NCI-H524 (cell line): ENCODE measurements at regions not wholly inside any gene's neighbourhood (a gene's known extent, or its start where the extent isn't known, plus 50 kb on each side); places are given as distances from the start of the nearest gene placed in this dataset.

ENCODE experiments used
- DNase-seq, 2 experiments: peaks; one replicate each; lab custom pipeline; 2025; lab: John Stamatoyannopoulos, UW

DNA sequence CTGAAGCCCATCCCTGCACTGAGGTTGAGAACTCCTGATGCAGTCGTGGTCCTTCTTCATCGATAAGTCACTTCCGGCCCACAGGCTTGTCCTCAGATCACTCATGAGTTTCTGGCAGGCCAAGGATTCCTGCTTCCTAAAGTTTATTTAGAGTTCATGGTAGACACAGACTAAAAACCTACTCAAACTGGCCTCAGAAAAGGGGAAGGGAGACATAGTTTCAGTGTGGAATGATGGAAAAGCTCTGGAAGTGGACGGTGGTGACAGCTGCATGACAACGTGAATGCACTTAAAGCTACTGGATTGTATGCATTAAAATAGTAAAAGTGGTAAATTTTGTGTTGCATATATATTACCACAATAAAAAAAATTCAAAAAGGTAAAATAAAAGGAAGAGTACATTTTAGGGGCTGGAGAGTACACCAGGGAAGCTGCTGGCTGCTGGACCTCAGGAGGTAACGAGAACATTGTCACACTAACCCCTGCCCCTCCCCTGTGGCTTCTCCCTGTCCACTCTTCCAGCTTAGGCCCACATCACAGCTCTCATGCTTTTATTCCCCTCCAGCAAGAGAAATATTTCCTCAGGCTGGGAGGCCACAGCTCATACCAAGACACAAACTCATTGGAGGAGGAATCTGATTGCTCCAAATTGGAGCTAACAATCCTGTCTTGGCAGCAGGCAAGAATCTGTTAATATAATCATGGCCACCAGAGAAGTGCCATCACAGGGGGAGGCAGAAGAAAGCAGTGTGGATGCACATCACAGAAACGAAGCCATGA is 741.0 kb downstream of the UQCRFS1 start:
- DNase-seq, result no peak

DNA sequence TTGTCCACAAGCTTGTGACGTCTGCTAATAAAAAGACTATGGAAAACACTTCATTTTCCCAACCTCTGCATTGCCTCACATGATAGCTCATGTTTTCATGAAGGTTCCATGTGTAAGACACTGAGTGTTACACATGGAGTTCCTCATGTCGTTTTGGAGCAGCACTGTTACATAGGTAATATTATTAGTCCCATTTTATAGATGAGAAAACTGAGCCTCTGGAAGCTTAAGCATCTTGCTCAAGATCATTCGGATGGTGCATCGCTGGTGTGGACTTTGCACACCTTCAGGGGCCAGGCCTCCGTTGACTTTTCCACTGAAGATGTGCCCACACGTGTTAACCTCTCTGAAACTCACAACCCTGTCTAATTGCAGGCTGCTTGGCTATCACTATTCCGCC is 743.4 kb downstream of the UQCRFS1 start:
- no peak for DNase-seq

DNA sequence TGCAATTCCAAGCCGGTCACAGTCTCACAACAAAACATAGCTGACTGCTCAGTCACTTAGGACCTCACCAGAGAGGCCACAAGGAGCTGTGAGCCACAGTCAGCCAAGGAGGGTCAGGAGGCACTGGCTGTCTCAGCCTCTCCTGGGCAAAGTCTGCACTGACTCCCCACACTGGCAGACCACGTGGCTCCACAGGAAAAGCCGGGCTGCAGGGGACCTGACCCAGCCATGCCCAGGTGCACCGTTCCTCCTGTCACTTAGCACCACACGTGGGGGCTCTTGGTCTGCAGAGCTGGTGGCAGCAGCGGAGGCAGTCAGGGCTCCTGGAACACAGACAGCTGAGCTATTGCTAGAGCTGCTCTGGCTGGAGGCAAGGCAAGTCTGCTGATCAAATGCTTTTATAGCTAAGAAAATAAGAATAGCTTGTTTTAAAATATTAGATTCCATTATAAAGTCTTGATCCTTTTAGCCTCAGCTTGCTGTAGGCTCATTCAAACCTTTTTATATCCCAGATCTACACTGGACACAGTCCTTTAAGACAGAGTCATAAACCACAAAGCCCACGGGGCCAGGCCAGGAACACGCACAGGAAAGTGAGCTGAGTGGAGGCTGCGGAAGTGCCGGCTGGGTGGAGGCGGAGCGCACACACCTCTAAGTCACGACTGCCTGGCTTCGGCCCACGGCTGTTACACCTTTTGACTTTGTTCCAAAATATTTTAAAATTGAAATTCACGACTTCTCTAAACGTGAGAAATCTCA is 744.1 kb downstream of the UQCRFS1 start:
- no peak for DNase-seq

DNA sequence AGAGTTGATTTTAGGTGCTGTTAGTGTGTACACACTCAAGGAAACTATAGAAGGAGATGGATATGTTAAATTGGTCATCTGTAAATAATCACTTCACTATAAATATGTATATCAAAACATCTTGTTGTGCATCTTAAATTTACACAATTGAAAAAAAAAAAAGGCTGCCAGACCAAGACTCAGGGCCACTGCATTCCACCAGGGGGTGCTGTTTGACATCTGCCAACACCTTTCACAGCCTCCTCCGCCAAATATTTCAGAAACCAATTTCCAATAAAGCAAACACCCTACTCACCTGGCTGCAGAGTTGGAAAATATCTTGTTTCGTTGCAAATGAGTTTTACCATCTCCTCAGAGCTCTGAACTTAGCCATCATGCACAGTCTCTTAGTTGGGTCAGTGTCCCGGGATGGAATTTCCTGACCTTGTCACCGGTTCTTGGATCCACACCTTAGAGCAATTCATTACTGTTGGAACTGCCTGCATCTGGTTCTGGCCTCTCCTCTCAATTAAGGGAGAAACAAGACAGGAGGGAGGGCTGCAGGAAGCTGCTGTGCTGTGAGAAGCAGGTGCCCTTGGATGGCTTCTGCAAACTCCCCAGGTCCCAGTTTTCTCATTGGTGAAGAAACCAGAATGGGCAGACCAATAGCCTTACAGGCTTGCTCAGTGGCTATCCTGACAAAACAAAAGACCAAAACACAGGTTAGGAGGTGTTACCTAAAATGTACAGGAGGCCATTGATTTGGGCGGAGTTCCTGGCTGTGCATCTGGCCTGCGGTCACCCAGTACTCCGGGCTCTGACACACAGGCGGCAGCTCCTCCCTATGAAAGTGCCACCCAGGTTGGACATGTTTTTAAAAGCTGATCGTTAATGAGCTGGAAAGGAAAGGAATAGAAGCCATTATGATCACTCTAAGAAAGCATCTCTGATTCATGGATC is 746.6 kb downstream of the UQCRFS1 start:
- peak in 1 of 2 experiments; percentile 21 for DNase-seq

DNA sequence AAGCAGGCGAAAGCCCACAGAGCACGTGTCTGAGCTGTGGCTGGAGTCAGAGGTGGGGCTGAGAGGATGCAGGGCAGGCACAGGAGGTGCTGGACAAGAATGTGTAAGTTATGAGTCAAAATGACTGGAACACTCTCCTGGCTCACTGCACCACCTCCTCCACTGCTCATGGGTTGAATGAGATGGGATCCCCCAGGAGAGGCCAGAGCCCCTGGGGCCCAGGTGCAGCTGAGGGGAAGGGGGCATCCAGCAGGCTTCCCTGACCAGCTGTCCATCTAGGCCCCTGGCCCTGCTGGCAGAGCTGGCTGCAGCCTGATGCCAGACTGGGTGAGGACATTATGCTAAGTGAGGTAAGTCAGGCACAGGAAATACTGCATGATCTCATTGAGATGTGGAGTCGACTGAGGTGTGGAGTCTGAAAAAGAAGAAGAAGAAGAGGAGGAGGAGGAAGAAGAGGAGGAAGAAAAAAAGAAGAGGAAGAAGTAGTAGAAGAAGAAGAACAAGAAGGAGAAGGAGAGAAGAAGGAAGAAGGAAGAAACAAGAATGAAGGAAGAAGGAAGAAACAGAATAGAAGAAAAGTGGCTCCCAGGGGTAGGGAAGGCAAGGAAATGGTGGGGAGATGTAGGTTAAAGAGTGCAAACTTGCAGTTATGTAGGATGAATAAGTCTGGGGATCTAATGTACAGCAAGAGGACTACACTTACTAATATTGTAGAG is 747.4 kb downstream of the UQCRFS1 start:
- no peak for DNase-seq

DNA sequence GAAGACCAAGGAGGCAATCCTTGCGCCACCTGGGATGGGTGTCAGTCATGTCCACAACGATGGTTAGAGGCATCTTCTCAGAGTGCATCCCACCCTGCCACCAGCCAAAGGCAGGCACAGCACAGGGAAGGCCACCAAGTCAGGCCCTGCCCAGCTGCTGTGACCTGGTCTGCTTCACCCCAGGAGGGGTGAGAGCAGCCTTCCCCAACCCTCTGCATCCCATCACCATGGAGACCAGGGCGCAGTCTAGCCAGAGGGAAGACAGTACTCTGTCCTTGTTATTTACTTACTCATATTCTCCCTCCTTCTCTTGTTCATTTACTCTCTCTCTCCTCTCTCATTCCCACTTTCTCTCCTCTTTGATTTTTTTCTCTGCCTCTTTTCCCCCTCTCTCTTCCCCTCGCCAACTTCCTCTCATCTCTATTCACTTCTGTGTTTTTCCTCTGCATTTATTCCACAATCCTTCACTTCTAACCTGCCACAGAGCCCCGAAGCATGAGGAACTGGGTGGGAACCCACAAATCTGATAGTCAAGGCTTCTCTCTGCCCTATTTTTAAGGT is 749.4 kb downstream of the UQCRFS1 start:
- DNase-seq, result no peak

DNA sequence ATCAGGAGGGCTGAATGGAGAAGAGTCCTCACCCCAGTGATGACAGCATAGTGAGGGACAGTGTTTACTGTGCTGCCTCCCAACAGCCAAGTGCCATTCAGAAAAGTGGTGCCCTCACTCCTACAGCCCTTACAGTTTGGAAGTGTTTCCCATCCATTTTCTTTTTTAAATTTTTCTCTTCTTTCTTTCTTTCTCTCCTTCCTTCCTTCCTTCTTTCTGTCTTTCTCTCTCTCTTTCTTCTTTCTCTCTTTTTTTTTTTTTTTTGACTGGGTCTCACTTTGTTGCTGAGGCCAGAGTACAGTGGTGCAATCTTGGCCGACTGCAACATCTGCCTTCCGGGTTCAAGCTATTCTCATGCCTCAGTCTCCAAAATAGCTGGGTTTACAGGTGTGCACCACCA is 755.3 kb downstream of the UQCRFS1 start:
- no peak for DNase-seq

DNA sequence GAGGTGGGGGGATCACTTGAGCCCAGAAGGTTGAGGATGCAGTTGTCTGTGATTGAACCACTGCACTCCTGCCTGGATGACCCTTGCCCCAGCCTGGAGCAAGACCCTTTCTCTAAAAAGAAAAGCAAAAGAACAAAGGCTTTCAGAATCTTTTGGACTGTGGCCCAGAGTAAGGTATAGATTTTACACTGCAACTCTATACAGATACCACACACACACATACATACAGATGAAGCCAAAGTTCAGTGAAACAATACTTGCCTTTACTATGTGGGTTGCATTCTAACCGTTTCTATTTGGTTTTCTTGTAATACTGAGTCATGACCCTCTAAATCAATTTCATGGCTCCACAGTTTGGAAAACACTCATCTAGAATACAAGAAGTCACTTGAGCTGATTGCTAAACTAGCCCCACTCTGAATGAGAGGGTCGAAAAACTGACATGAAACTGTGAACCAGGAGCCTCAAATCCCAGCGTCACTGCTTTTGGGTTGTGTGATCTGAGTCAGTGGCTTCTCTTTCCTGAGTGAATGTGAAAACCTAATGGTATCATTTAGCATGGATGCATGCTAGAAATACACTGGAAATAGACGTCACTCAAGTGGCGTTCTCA is 756.1 kb downstream of the UQCRFS1 start:
- DNase-seq, result no peak

DNA sequence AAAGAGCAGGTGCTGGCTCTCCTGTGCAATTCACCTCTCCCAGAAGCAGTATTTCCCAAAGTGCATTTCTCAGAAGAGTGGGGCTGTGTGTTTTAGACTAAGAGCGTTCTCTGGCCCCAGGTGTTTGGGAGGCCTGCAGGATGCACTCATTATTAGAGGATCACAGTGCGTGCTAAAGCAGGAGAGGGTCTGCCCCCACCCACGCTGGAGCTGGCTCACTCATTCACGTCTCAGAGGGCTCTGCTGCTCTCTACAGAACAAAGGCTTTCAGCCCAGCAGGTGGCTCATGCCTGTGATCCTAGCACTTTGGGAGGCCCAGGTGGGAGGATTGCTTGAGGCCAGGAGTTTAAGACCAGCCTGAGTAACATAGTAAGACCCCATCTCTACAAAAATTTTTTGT is 756.7 kb downstream of the UQCRFS1 start:
- DNase-seq, result no peak

DNA sequence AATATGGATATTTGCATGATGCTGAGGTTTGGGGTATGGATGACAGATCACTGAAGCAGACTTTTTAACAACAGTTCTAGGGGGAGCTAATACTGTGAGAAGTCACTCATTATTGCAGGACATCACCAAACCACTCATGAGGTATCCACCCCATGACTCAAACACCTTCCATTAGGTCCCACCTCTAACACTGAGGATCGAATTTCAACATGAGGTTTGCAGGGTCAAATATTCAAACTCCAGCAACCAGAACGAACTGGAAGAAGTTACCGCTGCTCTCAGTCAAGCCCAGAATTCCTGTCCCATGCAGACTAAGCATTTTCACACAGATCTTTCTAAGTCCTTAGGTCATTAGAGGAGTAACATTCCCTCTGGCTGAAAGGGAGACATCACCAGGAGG is 758.9 kb downstream of the UQCRFS1 start:
- DNase-seq, result no peak

DNA sequence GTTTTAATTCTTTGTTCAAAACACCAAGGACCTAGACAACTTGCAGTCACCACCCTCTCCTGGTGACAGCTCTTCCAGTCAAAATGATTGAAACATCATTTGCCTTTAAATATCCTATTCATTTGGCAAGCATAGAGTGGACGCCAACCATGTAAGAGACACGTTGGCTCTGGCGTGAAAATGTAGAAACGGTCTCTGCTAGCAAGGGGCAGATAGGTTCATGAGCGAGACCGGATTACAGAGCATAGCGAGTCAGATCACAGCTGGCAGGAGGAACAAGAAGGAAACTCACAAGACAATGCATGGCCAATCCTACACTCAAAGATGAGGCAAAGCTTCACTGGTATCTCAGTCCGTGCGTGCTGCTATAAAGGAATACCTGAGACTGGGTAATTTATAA is 759.5 kb downstream of the UQCRFS1 start:
- no peak for DNase-seq

DNA sequence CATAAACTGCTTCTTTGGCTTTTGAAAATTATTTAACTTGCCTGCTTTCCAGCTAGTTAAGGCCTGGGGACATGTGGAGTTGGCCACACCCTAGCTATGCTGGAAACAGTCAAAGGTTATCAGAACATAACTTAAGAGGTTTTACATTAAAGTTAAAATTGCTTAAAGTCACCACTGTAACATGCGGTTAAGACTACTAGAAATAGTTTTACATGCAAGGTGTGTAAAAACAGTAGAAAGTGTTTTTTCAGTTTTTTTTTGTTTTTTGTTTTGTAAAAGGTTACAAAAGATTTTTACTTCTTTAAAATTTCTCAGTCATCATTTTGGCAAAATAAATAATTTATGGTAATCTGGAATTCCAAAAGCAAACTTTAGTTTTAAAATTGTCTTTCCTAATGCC is 763.1 kb downstream of the UQCRFS1 start:
- DNase-seq, result no peak

DNA sequence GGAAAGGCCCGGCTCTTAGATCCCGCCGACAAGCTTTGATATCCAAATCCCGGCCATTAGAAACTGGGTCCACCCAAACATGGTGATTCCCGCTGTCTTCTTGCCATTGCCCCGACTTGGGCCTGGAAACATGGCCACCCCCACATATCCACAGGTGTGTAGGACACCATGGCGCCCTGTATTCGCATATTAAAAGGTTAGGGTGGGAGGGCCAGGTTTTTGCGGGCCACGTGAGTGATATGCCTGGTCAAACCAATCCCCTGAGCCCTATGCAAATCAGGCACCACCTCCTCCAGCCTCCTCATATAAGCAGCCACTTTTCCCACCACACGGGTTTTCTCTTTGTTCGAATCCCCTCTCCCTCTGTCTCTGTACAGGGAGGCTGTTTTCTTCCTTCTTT is 766.4 kb downstream of the UQCRFS1 start:
- DNase-seq, result no peak

DNA sequence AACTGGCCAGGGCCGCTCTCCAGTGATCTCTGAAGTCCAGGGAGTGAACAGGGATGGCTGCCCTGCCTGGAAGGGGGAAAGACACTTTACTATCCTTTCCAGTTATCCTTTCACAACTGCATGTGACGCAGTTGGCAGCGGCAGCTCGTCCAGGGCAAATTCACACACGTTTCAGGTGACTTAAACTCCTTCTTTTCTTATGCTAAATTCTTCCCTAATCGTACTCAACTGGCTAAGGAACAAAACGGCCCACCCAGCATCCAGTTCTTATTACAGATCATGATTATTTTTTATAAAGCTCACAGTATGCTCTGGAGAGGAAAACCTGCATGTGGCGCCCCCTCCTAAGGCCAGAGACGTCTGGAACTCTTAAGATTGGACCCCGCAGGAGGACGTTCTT is 767.1 kb downstream of the UQCRFS1 start:
- DNase-seq, result no peak

DNA sequence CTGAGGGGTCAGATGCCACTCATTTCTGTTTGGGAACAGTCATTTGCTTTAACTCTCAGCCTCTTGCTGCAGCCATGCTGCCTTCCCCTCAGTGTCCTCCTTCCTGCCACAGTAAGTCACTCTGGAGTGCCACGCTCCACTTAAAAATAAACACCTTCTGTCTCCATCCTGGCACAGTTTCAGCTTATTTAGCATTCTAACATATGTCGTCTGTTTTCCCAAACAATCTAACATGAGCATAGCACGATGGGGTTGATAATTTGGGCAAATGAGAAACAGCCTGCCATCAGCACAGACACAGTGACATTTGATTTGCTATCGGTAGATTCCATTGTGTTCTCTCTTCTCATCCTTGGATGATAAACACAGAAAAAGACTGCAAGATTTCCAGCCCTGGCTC is 768.6 kb downstream of the UQCRFS1 start:
- no peak for DNase-seq

DNA sequence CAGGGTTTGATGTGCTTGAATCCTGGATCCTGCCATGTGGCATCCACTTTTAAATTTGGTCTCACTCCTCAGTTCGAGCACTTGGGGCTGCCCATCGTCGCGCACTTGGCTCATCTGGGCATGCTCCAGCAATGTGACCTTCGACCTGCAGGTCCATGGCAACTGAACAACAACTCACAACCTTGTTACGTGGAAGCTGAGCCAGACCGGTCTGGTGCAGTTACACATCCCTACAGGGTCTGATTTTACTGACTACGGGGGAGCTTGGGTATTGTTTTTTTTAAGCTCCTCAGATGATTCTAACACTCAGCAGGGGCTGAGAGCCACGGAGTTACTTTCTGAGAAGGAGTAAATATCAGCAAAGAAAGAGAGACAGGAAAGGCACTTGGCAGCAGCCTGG is 769.6 kb downstream of the UQCRFS1 start:
- DNase-seq, result no peak

DNA sequence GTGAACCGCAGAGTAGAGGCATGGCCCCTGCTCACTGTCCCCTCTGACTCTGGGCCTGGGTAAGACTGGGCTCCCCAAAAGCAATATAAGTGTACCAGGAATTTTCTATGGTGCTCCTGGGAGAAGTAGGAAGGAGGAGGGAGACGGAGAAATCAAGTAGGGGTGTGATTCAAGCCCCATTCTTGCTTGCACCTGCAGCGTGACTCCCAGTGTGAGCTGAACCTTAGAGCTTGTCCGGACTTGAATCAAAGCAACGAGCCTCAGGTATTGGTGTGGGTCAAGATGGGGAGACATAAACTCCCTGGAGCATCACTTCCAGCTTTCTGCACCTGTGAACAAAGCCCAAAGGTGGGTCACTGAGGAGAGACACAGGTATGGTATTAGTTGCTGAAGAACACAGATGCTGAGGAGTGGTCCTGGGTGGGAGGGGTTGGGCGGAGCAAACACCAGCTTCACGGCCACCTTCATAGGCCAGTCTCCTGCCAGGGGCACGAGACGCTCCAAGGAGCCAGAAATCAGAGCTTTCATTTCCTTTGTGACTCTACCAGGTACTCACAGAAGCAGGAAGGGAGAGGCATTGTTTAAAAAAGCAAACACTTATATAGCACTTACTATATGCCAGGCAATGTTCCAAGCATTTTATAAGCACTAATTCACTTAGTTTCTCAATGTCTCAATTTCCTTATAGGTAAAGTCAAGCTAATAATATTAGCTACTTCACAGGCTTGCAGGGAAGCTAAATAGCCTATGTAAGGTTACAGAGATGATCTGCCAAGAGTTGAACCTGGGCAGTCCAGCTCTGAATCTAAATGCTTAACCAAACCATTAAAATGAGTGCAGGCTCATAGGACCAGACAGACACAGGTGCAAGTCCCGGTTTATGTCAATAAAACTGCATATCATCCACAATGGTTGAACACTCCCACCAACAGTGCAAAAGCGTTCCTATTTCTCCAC is 775.3 kb downstream of the UQCRFS1 start:
- DNase-seq, result no peak

DNA sequence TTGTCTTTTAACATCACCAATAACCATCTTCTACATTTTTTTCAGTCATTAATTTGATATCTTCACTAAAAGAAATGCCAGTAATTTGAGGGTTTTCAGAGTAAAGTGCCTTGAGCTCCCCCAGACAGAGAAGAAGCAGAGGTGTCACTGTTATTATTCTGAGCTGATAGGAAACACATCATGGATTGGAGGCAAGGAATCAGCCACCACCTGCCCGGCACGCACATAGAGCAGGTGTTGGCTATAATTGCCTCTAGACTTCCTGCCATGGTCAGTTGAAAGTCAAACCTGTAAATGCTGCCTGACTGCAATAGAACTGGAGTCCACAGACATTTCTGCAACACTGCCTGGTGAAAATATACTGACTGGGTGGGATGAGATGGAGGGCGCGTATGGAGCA is 776.6 kb downstream of the UQCRFS1 start:
- DNase-seq, result no peak

DNA sequence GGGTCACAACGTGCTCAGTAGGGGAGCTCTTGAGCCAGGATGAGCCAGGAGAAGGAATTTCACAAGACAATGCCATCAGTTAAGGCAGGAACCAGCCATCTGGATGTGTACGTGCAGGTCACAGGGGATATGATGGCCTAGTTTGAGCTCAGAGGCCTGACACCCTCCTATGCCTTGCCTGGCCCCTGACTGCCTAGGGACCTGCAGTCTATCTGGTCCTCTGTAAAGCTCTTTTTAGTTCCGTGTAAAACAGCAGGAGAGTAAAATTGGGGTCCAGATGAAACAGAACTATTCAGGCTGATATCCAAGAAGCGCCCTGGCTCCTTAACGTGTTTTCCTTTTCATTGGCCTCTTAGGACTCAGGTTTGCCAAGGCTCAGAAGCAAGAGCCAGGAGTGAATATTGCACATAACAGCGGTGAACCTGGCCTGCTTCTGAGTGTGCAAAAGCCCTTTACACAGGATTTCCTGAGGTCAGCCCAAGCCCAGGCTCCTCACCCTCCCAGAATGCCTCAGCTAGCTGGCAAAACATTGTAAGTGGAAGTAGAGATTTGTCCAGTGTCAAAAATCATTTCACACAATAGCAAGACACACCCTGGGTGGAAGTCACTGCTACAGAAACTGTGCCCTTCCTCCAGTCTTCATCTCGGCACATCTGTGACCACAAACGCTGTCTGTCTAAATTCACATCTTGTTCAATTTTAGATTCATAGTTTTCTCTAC is 777.2 kb downstream of the UQCRFS1 start:
- DNase-seq, result no peak
